OCI-LY3 (cell line): ENCODE measurements at regions not wholly inside any gene's neighbourhood (a gene's known extent, or its start where the extent isn't known, plus 50 kb on each side); places are given as distances from the start of the nearest gene placed in this dataset.

Experiments
- EZH2phosphoT487 ChIP-seq: fragments of 200-600 bp; shearing (Covaris generic); IDR thresholded peaks from 2 replicates; pipeline ENCODE4 v1.6.1; 2018; ENCODE audit warnings: antibody characterized with exemption, mixed run types, low read depth
- TF ChIP-seq, protein P1 (sequence below): fragments of 200-600, 300-600 bp; sonication (generic); IDR thresholded peaks from 2 replicates; pipeline ENCODE4 v1.5.1; 2014; ENCODE audit warnings: antibody characterized with exemption, low read length, low read depth

- TF ChIP-seq, protein P1, sequence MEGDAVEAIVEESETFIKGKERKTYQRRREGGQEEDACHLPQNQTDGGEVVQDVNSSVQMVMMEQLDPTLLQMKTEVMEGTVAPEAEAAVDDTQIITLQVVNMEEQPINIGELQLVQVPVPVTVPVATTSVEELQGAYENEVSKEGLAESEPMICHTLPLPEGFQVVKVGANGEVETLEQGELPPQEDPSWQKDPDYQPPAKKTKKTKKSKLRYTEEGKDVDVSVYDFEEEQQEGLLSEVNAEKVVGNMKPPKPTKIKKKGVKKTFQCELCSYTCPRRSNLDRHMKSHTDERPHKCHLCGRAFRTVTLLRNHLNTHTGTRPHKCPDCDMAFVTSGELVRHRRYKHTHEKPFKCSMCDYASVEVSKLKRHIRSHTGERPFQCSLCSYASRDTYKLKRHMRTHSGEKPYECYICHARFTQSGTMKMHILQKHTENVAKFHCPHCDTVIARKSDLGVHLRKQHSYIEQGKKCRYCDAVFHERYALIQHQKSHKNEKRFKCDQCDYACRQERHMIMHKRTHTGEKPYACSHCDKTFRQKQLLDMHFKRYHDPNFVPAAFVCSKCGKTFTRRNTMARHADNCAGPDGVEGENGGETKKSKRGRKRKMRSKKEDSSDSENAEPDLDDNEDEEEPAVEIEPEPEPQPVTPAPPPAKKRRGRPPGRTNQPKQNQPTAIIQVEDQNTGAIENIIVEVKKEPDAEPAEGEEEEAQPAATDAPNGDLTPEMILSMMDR, result no peak
- TF ChIP-seq EZH2phosphoT487, result no peak
Measured at GRCh38 chr4:52483186-52483890, 175.8 kb downstream of the USP46 start.
